ENCODE measurements at regions not wholly inside any gene's neighbourhood (a gene's known extent, or its start where the extent isn't known, plus 50 kb on each side); places are given as distances from the start of the nearest gene placed in this dataset.

DNA sequence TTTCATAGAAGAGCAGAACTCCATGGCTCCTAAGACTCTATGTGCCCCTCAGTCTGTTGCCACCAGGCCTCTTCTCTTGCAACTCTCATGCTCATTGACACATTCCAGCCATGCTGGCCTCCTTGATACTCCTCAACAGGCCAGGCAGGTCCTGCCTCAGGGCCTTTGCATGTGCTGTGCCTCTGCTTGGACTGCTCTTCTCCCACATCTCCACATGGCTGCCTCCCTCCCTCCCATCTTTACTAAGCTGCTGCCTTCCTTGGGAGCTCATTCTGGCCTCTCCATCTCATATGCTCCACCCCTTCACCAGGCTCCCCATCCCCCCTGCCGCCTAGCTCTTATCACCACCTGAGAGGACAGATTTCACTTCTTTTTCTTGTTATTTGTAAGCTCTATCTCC, 103.8 kb upstream of the GPR26 start:
- DNase-seq (ENCODE audit: low spot score in 2 of 2), result peak in 1 of 2 donors; percentile 68

GRCh38 chr10:123562811-123563580, 103.2 kb upstream of the GPR26 start:
- DNase-seq (ENCODE audit: low spot score in 2 of 2), result peak in 1 of 2 donors; percentile 62
- no peak overlapping the region for H3K4me3 ChIP-seq (ENCODE audit: low read depth, poor library complexity, severe bottlenecking)
- TF ChIP-seq POLR2A (IDR thresholded peaks at IDR 0.05), result no peak
- TF ChIP-seq CTCF (IDR thresholded peaks at IDR 0.05), result no peak
- WGBS, 2 donors, result 66 to 72% methylated on average over 8 of the region's 8 CpGs
- intact Hi-C loops (cut with DNase I; ENCODE audit: low total_unique reads), result no loop called here

More for the DNA sequence above, 103.8 kb upstream of the GPR26 start:
- WGBS, 2 donors, result 84 to 93% methylated on average over 1 of the region's 1 CpG
- TF ChIP-seq CTCF (IDR thresholded peaks at IDR 0.05), result no peak
- TF ChIP-seq POLR2A (IDR thresholded peaks at IDR 0.05), result no peak
- intact Hi-C loops (cut with DNase I; ENCODE audit: low total_unique reads), result no loop called here
- no peak overlapping the region for H3K4me3 ChIP-seq (ENCODE audit: low read depth, poor library complexity, severe bottlenecking)

- peak in 1 of 2 donors; percentile 76 for DNase-seq (ENCODE audit: low spot score in 2 of 2)
- H3K4me3 ChIP-seq (ENCODE audit: low read depth, poor library complexity, severe bottlenecking), result no peak overlapping the region
- TF ChIP-seq CTCF (IDR thresholded peaks at IDR 0.05), result no peak
- no peak for TF ChIP-seq POLR2A (IDR thresholded peaks at IDR 0.05)
- 85 to 89% methylated on average over 5 of the region's 5 CpGs for WGBS, 2 donors
- intact Hi-C loops (cut with DNase I; ENCODE audit: low total_unique reads), result no loop called here
Measured at GRCh38 chr10:123563581-123563855, 102.6 kb upstream of the GPR26 start.

GRCh38 chr10:123563994-123564393, 102.2 kb upstream of the GPR26 start:
- WGBS, 2 donors, result 76 to 78% methylated on average over 5 of the region's 5 CpGs
- peak in 1 of 2 donors; percentile 29 for DNase-seq (ENCODE audit: low spot score in 2 of 2)
- intact Hi-C loops (cut with DNase I; ENCODE audit: low total_unique reads), result no loop called here
- TF ChIP-seq POLR2A (IDR thresholded peaks at IDR 0.05) (no peak), CTCF (IDR thresholded peaks at IDR 0.05) (no peak)
- no peak overlapping the region for H3K4me3 ChIP-seq (ENCODE audit: low read depth, poor library complexity, severe bottlenecking)

DNA sequence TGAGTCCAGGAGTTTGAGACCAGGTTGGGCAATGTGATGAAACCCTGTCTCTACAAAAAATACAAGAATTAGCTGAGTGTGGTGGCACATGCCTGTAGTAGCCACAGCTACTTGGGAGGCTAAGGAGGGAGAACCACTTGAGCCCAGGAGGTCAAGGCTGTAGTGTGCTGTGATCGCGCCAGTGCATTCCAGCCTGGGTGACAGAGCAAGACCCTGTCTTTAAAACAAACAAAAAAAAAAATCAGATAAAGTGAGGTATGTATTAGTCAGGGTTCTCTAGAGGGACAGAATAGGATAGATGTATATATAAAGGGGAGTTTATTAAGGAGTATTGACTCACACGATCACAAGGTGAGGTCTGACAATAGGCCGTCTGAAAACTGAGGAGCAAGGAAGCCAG, 101.5 kb upstream of the GPR26 start:
- 93 to 94% methylated on average over 4 of the region's 4 CpGs for WGBS, 2 donors
- DNase-seq (ENCODE audit: low spot score in 2 of 2), result no peak
- H3K4me3 ChIP-seq (ENCODE audit: low read depth, poor library complexity, severe bottlenecking), result no peak overlapping the region
- TF ChIP-seq POLR2A (IDR thresholded peaks at IDR 0.05) (no peak), CTCF (IDR thresholded peaks at IDR 0.05) (no peak)
- intact Hi-C loops (cut with DNase I; ENCODE audit: low total_unique reads), result no loop called here

Data from lower leg skin (tissue), 4 donors.